CD14-positive monocyte (primary cell): ENCODE measurements at regions not wholly inside any gene's neighbourhood (a gene's known extent, or its start where the extent isn't known, plus 50 kb on each side); places are given as distances from the start of the nearest gene placed in this dataset.

Experiments
- DNase-seq, 3 donors: peaks; one replicate each; pipeline ENCODE4 v3.0.0-alpha.2; 2011 to 2022
- H2AFZ ChIP-seq: 2 replicates; pipeline ENCODE4 v1.6.0; 2012; ENCODE audit warnings: mild to moderate bottlenecking, low read depth, low read length, inconsistent platforms; ENCODE audit not compliant: insufficient read depth, poor library complexity, severe bottlenecking
- H3K27ac ChIP-seq, 2 donors: 1 replicate in 1 of 2; 2 replicates in 1 of 2; pipeline ENCODE4 v1.5.1; 2012 to 2013; ENCODE audit warnings: low read length in 2 of 2, control low read depth in 1 of 2, inconsistent platforms in 1 of 2, low read depth in 1 of 2, mild to moderate bottlenecking in 1 of 2
- H3K27me3 ChIP-seq, 2 donors: one replicate each; pipeline versions ENCODE4 v1.6.0 to v1.6.1; 2011 to 2013; ENCODE audit warnings: low read length in 2 of 2; ENCODE audit not compliant: control insufficient read depth in 2 of 2, insufficient read depth in 2 of 2
- H3K36me3 ChIP-seq, 2 donors: replicated peaks in 1 of 2; 1 replicate in 1 of 2; 2 replicates in 1 of 2; pipeline versions ENCODE4 v1.5.1 to v1.6.1; 2012 to 2013; ENCODE audit warnings: low read length in 2 of 2, control low read depth in 1 of 2, inconsistent platforms in 1 of 2, mild to moderate bottlenecking in 1 of 2; ENCODE audit not compliant: insufficient read depth in 2 of 2, control insufficient read depth in 1 of 2
- H3K4me1 ChIP-seq, 2 donors: 1 replicate in 1 of 2; 2 replicates in 1 of 2; pipeline versions ENCODE4 v1.5.1 to v1.6.1; 2012 to 2013; ENCODE audit warnings: low read length in 2 of 2, control low read depth in 1 of 2, inconsistent platforms in 1 of 2, mild to moderate bottlenecking in 1 of 2, moderate library complexity in 1 of 2; ENCODE audit not compliant: insufficient read depth in 2 of 2, control insufficient read depth in 1 of 2
- H3K4me2 ChIP-seq: replicated peaks from 2 replicates; pipeline ENCODE3; 2012; ENCODE audit warnings: low read length, moderate library complexity, mild to moderate bottlenecking; ENCODE audit not compliant: poor library complexity, severe bottlenecking; ENCODE audit errors: extremely low read depth
- H3K4me3 ChIP-seq, 3 experiments: fragments of 200-600 bp in 1 of 3; sonication (generic) in 1 of 3; replicated peaks in 1 of 3; 1 replicate in 2 of 3; 2 replicates in 1 of 3; pipeline ENCODE4 v1.5.1; 2011 to 2013; ENCODE audit warnings: low read length in 3 of 3, mild to moderate bottlenecking in 3 of 3, control low read depth in 2 of 3, low read depth in 2 of 3, inconsistent platforms in 1 of 3, moderate library complexity in 1 of 3
- H3K79me2 ChIP-seq: 2 replicates; pipeline ENCODE4 v1.6.0; 2012; ENCODE audit warnings: mild to moderate bottlenecking, control low read depth, inconsistent platforms, low read length, moderate library complexity; ENCODE audit not compliant: insufficient read depth
- H3K9ac ChIP-seq: 2 replicates; pipeline ENCODE4 v1.6.0; 2017; ENCODE audit warnings: low read length, mild to moderate bottlenecking; ENCODE audit not compliant: insufficient read depth, poor library complexity, severe bottlenecking
- H3K9me3 ChIP-seq, 2 donors: replicated peaks in 1 of 2; 1 replicate in 1 of 2; 2 replicates in 1 of 2; pipeline versions ENCODE4 v1.5.1 to v1.6.1; 2012 to 2013; ENCODE audit warnings: low read length in 2 of 2, control low read depth in 1 of 2; ENCODE audit not compliant: control insufficient read depth in 1 of 2, insufficient read depth in 1 of 2
- H4K20me1 ChIP-seq: 2 replicates; pipeline ENCODE4 v1.6.0; 2012; ENCODE audit warnings: mild to moderate bottlenecking, low read length, control low read depth, moderate library complexity; ENCODE audit not compliant: insufficient read depth
- H3K27ac Mint-ChIP-seq, 7 donors: one replicate each; pipeline ENCODE4 v1.8.0; 2020; ENCODE audit warnings: mild to moderate bottlenecking in 7 of 7, mixed read lengths in 7 of 7, moderate library complexity in 6 of 7, inconsistent platforms in 2 of 7
- H3K27me3 Mint-ChIP-seq, 3 donors: one replicate each; pipeline ENCODE4 v1.8.0; 2021 to 2022; ENCODE audit warnings: low read depth in 3 of 3, mild to moderate bottlenecking in 3 of 3, mixed read lengths in 3 of 3, moderate library complexity in 3 of 3, inconsistent platforms in 1 of 3
- H3K36me3 Mint-ChIP-seq, 2 donors: one replicate each; pipeline ENCODE4 v1.8.0; 2020; ENCODE audit warnings: mixed read lengths in 2 of 2, inconsistent platforms in 1 of 2, mild to moderate bottlenecking in 1 of 2
- H3K4me1 Mint-ChIP-seq: one replicate; pipeline ENCODE4 v1.8.0; 2020; ENCODE audit warnings: mild to moderate bottlenecking, mixed read lengths
- H3K4me3 Mint-ChIP-seq, 2 donors: one replicate each; pipeline ENCODE4 v1.8.0; 2020; ENCODE audit warnings: mild to moderate bottlenecking in 2 of 2, mixed read lengths in 2 of 2, moderate library complexity in 1 of 2
- H3K9me3 Mint-ChIP-seq, 7 donors: one replicate each; pipeline ENCODE4 v1.8.0; 2020 to 2022; ENCODE audit warnings: mixed read lengths in 7 of 7, mild to moderate bottlenecking in 6 of 7, moderate library complexity in 6 of 7, inconsistent platforms in 2 of 7
- WGBS: methylation state at CpG from one replicate; pipeline ENCODE4 v1.1.5; 2013; ENCODE audit warnings: missing lambda C conversion rate; ENCODE audit not compliant: insufficient coverage; 5-methylcytosine and 5-hydroxymethylcytosine counted together
- intact Hi-C, 2 donors: fragments of 100-400 bp; cut with micrococcal nuclease; formaldehyde crosslinking; loops; one replicate each; pipeline versions ENCODE4 v1.15.0 to v1.15.1; 2023
- TF ChIP-seq, protein P1 (sequence below): fragments of 200-600 bp; IDR thresholded peaks from one replicate; pipeline ENCODE4 v1.8.0; 2022; ENCODE audit warnings: antibody characterized with exemption, mild to moderate bottlenecking

DNA sequence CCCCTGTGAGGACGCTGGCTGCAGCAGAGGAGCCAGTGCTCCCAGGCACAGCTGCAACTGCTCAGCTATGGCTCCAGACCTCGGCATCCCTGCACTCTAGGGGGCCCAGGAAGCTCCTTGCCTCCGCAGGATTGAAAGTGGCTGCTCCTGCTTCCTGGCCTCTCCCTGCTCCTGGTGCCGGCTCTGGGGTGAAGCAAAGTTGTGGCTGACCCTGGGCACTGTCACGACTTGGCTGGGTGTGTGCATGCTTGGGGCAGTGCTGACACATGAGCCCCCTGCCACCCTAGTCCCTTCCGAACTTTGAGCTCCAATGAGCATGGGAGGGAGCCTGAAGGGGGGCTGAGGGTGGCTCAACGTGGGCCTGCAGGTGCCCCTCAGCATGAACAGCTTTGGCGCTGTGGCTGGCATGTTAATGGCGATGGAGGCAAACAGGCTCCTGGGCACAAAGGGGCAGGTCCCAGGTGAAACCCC, 1512.2 kb downstream of the KCNT2 start:
- intact Hi-C loops = no loop called here
- Histone ChIP-seq H3K79me2 (no peaks in the 10 kb centered on the region), H4K20me1 (no peaks in the 10 kb centered on the region), H3K36me3 (no peaks in the 10 kb centered on the region), H3K9me3 (peaks cover 4 to 17% of the 10 kb centered on the region in 2 donors), H3K4me1 (no peaks in the 10 kb centered on the region), H3K4me2 (no peak overlapping the region), H2AFZ (no peak overlapping the region), H3K4me3 (no peak overlapping the region), H3K9ac (no peak overlapping the region), H3K27ac (no peak overlapping the region), H3K27me3 (no peaks in the 10 kb centered on the region)
- TF ChIP-seq, protein P1, sequence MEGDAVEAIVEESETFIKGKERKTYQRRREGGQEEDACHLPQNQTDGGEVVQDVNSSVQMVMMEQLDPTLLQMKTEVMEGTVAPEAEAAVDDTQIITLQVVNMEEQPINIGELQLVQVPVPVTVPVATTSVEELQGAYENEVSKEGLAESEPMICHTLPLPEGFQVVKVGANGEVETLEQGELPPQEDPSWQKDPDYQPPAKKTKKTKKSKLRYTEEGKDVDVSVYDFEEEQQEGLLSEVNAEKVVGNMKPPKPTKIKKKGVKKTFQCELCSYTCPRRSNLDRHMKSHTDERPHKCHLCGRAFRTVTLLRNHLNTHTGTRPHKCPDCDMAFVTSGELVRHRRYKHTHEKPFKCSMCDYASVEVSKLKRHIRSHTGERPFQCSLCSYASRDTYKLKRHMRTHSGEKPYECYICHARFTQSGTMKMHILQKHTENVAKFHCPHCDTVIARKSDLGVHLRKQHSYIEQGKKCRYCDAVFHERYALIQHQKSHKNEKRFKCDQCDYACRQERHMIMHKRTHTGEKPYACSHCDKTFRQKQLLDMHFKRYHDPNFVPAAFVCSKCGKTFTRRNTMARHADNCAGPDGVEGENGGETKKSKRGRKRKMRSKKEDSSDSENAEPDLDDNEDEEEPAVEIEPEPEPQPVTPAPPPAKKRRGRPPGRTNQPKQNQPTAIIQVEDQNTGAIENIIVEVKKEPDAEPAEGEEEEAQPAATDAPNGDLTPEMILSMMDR = no peak
- no peaks in the 10 kb centered on the region for H3K36me3 Mint-ChIP-seq
- H3K4me1 Mint-ChIP-seq = no peaks in the 10 kb centered on the region
- no peak for DNase-seq
- WGBS = 82% methylated on average over 9 of the region's 9 CpGs
- no peak overlapping the region for H3K4me3 Mint-ChIP-seq
- H3K27me3 Mint-ChIP-seq = peaks cover 0 to 2% (median 0%) of the 10 kb centered on the region in 3 donors
- peaks cover 0 to 9% (median 4%) of the 10 kb centered on the region in 7 donors for H3K9me3 Mint-ChIP-seq
- no peak overlapping the region for H3K27ac Mint-ChIP-seq

DNA sequence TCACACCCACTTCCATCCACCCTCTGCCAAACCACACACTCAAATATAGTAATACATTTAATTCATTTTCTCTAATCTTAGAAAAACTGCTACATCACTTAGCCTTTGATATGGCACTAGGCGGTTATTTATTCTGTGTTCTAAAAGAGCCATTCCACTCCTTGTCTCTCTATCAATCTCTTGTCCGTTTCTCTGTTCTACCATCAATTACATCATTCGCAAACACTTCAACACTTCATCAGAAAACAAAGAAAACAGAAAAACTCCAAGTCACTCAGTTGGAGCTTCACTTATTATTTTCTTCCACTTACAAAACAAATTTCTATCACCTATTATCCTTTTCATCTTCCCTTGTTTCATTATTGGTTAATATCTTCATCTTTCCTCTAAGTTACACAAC, 1523.0 kb downstream of the KCNT2 start:
- Histone ChIP-seq H3K27me3 (no peaks in the 10 kb centered on the region), H2AFZ (no peak overlapping the region), H3K9ac (no peak overlapping the region), H3K36me3 (no peaks in the 10 kb centered on the region), H3K4me3 (no peak overlapping the region), H3K9me3 (no peaks in the 10 kb centered on the region), H4K20me1 (no peaks in the 10 kb centered on the region), H3K79me2 (no peaks in the 10 kb centered on the region), H3K4me2 (no peak overlapping the region), H3K27ac (no peak overlapping the region), H3K4me1 (no peaks in the 10 kb centered on the region)
- Mint-ChIP-seq H3K27ac (no peak overlapping the region), H3K4me3 (no peak overlapping the region), H3K27me3 (no peaks in the 10 kb centered on the region), H3K36me3 (no peaks in the 10 kb centered on the region), H3K9me3 (no peaks in the 10 kb centered on the region), H3K4me1 (no peaks in the 10 kb centered on the region)
- intact Hi-C loops = no loop called here
- WGBS = 100% methylated on average over 1 of the region's 3 CpGs
- TF ChIP-seq, protein P1 = no peak
- DNase-seq = no peak
